ENCODE measurements at regions not wholly inside any gene's neighbourhood (a gene's known extent, or its start where the extent isn't known, plus 50 kb on each side); places are given as distances from the start of the nearest gene placed in this dataset.

DNA sequence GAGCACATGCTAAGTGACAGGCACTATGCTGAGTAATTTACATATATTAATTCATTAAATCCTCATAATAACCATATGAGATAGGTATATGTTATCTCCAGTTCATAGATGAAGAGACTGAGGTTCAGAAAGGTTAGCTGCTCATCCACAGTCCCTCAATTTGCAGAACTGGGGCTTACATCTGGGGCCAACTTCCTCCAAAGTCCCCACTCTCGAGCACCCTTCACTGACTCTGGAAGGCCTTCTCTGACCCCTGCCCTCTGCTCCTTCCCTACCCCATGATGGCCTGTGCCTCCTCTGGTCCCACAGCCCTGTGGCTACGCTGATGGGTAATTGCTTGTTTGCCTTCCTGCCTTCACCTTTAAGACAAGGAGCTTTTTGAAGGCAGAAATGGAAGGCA, 71.6 kb downstream of the C5orf15 start:
- no peak overlapping the region for H3K27ac ChIP-seq
- TF ChIP-seq, protein P1, sequence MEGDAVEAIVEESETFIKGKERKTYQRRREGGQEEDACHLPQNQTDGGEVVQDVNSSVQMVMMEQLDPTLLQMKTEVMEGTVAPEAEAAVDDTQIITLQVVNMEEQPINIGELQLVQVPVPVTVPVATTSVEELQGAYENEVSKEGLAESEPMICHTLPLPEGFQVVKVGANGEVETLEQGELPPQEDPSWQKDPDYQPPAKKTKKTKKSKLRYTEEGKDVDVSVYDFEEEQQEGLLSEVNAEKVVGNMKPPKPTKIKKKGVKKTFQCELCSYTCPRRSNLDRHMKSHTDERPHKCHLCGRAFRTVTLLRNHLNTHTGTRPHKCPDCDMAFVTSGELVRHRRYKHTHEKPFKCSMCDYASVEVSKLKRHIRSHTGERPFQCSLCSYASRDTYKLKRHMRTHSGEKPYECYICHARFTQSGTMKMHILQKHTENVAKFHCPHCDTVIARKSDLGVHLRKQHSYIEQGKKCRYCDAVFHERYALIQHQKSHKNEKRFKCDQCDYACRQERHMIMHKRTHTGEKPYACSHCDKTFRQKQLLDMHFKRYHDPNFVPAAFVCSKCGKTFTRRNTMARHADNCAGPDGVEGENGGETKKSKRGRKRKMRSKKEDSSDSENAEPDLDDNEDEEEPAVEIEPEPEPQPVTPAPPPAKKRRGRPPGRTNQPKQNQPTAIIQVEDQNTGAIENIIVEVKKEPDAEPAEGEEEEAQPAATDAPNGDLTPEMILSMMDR (IDR thresholded peaks at IDR 0.05): no peak
- TF ChIP-seq ZFX (IDR thresholded peaks at IDR 0.05; ENCODE audit: borderline replicate concordance): no peak

DNA sequence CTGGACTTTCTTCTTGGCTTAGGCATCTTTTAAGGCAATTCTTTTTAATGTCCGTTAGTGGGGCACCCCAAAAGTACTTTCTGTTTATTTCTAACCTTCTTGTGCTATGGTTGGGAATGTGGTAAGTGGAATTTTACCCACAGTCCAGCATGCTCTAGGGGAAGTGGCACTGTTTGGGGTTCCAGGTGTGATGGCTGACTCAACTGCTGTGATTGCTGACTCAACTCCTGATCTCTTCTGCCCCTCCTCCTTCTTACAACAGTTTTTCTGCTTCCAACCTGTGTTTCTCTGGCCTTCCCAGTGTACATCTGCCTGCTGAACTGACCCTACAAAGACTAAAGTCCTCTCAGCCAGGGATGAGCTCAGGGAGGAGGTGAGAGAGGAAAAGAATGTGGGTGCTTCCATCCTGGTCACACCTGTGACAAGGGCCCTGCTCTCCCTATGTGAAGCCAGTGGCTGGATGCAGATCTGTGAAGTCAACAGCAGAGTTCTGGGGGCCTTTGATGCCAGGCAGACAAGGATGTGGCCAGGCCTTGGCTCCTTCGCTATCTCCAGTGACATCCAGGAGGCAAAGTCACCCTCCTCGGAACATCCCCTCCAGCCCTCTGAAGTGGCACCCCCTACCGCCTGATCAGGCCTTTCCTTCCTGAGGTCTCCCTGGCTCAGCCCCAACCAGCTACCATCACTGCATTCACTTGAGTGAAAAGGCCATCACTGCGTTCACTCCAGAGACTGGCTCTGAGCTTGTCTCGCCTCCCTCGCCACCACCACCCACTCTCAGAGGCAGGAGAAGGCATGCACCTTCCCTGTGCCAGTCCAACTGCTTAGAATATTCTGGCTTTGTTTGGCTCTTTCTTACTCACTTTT, 72.2 kb downstream of the C5orf15 start:
- no peak for TF ChIP-seq ZFX (IDR thresholded peaks at IDR 0.05; ENCODE audit: borderline replicate concordance)
- TF ChIP-seq, protein P1 (IDR thresholded peaks at IDR 0.05): no peak
- H3K27ac ChIP-seq: no peak overlapping the region

DNA sequence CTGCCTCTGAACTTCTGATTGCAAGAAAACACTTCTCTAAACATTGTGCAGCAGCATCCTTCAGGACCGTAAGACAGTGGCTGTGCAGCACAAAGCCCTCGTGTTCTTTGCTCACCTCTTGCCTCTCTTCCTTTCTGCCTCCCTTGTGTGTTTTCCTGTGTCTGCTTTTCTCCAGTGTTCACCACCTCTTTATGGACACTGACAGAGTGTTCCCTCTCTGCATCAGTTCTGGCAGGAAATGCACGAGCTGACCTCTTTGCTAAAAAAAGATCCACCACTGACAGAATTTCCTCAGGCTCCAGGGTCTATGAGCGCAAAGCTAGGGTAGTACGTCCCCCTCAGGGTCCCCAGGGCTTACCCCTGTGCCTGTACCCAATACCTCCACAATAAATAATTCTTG, 74.3 kb downstream of the C5orf15 start:
- TF ChIP-seq, protein P1 (IDR thresholded peaks at IDR 0.05): no peak
- TF ChIP-seq ZFX (IDR thresholded peaks at IDR 0.05; ENCODE audit: borderline replicate concordance): no peak
- H3K27ac ChIP-seq: no peak overlapping the region

DNA sequence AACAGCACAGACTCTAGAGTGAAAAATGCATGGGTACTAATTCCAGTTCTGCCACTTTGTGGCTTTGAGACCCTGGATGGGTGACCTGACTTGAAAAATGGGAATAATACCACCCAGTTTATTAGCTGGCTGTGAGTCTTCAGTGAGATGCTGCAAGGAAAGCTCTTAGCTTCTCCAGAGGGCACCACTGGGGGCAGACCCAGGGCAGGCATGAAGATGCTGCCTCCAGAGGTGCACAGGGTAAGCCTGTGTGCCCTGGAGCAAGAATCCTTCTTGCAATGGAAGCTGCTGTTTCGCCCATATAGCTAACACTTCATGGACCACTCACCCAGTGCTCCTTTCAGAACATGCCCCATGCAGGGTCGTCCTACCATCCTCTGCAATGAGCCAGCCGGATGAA, 75.7 kb downstream of the C5orf15 start:
- H3K27ac ChIP-seq: no peak overlapping the region
- TF ChIP-seq ZFX (IDR thresholded peaks at IDR 0.05; ENCODE audit: borderline replicate concordance): no peak
- TF ChIP-seq, protein P1 (IDR thresholded peaks at IDR 0.05): no peak

DNA sequence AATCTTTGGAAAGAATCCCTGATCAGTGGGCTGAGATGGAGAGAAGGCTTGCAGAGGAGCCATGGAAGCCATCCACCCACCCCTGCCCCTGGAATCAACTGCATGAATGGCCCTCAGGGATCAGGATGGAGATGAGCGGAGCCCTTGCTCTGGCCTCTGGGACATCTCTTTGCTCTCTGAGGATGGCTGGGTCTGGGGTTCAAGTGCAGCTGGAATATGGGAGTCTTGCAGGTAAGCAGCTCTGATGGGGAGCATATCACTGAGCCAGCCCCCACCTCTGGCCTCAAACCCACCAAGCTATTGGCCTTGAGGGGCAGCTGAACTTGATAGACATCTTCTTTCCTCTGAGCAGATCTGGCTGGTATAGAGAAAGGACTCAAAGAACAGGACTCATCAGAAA, 76.1 kb downstream of the C5orf15 start:
- TF ChIP-seq, protein P1 (IDR thresholded peaks at IDR 0.05): no peak
- TF ChIP-seq ZFX (IDR thresholded peaks at IDR 0.05; ENCODE audit: borderline replicate concordance): no peak

DNA sequence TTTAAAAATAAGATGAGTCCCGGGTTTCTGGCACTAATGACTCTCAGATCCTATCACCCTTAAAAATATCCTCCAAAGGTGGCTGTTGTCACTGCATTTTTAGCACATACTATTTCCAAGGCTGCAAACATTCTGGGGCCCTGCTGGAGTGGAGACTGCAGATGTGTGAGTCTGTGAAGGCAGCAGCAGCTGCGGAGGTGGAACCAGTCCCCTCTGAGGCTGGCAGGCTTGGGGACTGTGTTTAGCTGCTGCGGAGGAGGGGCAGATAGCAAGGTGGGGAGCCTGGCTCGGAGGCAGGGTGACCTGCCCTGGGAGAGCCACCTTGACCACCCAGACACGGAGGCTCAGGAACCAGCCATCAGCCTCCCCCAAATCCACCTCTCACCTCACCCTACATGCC, 77.0 kb downstream of the C5orf15 start:
- TF ChIP-seq, protein P1 (IDR thresholded peaks at IDR 0.05): no peak
- TF ChIP-seq ZFX (IDR thresholded peaks at IDR 0.05; ENCODE audit: borderline replicate concordance): no peak

More for the DNA sequence above, 76.1 kb downstream of the C5orf15 start:
- no peak overlapping the region for H3K27ac ChIP-seq

DNA sequence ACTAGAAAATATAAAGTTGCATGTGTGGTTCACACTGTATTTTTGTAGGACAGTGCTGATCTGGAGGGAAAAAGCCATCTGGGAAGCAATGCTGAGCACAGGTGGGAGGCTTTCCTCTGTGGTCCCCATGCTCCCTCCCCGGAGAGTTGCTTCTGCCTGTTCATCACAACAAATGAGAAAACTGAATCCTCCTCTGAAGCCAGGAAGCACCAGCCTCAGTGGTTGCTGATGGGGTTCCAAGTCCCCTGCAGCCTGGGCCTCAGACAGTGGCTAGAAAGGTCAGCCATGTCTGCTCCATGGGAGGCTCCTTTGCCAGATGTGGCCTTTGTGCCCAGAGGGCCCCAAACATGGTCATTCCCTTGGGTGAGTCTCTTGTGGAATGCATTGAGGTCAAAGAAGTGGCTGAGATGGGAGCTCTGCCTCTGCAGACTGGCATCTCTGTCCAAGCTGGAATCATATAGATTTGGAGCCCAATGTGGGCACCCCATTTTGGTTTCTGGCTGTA, 77.6 kb downstream of the C5orf15 start:
- no peak overlapping the region for H3K27ac ChIP-seq
- TF ChIP-seq, protein P1 (IDR thresholded peaks at IDR 0.05): no peak
- no peak for TF ChIP-seq ZFX (IDR thresholded peaks at IDR 0.05; ENCODE audit: borderline replicate concordance)

More for the DNA sequence above, 77.0 kb downstream of the C5orf15 start:
- H3K27ac ChIP-seq: no peak overlapping the region
